ENCODE measurements at regions not wholly inside any gene's neighbourhood (a gene's known extent, or its start where the extent isn't known, plus 50 kb on each side); places are given as distances from the start of the nearest gene placed in this dataset.
"Not testable (repeated sequence)": the region's sequence is repeated elsewhere in the genome, so short reads cannot be mapped to it uniquely, and the experiment has no call there.

GRCh38 chr5:118366429-118366828 lies 621.9 kb downstream of the DTWD2 start:
- no peak for DNase-seq

DNA sequence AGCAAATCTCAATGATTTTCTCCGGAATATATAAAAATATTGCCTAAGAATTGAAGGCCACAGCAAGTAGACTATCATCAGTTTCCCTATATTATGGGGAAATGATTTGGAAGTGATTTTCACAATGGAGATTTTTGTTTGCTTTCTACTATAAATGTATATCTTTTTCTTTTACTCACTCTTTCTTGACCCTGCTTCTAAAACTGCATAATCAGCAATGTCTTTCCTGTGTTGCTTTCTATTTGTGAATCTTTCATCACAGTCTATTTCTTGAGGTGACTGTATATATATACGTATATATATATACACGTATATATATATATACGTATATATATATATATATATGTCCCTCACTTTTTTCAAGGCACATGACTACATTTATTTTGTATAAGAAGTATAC lies 622.6 kb downstream of the DTWD2 start:
- no peak for DNase-seq

DNA sequence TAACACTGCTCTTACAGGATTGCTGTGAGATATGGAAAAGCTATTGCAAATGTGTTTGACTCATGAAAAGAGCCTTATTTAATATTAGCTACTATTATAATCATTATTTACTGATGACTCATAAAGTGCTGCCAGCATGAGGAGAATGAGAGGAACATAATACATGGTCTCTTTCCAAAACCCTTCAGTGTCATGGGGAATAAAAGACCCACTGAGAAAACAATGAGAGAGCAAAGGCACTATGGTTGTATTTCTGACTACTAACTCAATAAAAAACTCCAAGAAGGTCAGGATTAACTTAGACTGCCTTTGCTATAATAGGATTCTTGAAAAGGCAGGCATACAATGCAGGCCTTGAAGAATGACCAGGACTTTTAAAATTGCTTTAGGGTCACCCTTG lies 633.5 kb downstream of the DTWD2 start:
- DNase-seq: no peak

GRCh38 chr5:118353970-118354369 lies 634.4 kb downstream of the DTWD2 start:
- no peak for DNase-seq

- no peak for DNase-seq
Observed at GRCh38 chr5:118336468-118336867, 651.9 kb downstream of the DTWD2 start.

GRCh38 chr5:118327389-118327788 lies 661.0 kb downstream of the DTWD2 start:
- DNase-seq: no peak

GRCh38 chr5:118326481-118327045 lies 661.8 kb downstream of the DTWD2 start:
- DNase-seq: no peak

GRCh38 chr5:118325931-118326330 lies 662.4 kb downstream of the DTWD2 start:
- DNase-seq: no peak

DNA sequence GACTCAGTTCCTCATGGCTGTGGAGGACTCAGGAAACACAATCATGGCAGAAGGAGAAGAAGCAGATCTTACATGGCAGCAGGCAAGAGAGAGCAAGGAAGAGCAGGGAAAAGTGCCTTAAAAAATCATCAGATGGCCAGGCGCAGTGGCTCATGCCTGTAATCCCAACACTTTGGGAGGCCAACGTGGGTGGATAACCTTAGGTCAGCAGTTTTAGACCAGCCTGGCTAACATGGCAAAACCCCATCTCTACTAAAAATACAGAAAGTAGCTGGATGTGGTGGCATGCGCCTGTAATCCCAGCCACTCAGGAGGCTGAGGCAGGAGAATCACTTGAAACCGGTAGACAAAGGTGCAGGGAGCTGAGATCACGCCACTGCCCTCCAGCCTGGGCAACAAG lies 664.6 kb downstream of the DTWD2 start:
- DNase-seq: not testable (repeated sequence)

DNA sequence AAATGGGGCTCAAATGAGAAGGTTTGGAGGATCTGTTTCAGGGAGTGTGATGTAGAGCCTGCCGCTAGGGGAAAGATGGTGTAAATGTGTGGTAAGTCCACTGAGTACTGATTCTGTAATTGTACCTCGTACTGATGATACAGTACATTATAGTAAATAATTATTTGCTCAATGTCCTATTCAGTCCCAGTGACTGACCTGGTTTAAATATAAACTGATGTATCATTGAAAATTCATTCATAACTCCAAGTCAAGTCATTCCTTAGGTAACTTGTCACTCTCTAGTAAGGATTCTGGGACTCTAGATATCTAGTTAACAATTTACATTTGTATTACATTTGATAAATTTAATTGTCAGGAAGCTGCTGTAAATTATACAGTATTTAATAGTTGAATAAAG lies 667.3 kb downstream of the DTWD2 start:
- no peak for DNase-seq

DNA sequence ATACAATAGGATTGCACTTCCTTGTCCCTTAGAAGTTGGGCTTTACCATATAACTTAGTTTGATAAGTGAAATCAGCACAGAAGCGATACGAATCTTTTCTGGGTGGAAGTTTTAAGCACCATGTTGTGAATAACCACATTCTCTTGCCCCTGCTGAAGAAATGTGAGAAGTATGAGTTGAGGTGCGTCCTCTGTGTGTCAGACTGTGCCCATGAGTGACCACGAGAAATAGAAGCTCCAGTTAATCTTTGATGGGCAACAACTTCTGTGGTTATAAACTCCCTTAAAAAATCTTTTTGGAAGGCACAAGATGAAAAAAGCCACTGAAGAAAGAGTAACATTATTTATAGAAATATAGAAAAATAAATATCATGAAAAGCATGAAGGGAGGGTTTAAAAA lies 668.2 kb downstream of the DTWD2 start:
- no peak for DNase-seq

GRCh38 chr5:118314931-118315330 lies 673.4 kb downstream of the DTWD2 start:
- DNase-seq: no peak

GRCh38 chr5:118311103-118311819 lies 677.1 kb downstream of the DTWD2 start:
- no peak for DNase-seq

DNA sequence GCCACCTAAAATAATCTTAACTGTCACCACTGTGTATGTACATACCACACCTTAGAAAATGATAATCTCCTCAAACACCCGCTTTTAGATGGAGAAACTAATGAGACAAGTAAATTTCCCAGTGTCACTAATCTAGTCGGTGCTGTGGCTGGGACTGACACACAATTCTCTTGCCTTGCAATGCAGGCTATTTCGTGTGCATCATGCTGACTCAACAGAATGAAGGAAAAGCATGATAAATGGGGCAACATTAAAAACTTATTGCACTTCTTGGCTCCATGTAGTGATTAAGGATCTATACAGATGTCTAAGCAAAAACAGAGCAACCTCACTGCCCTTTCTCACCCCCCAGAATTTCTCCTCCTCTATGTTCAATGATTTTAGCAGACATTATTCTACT lies 677.9 kb downstream of the DTWD2 start:
- no peak for DNase-seq

DNA sequence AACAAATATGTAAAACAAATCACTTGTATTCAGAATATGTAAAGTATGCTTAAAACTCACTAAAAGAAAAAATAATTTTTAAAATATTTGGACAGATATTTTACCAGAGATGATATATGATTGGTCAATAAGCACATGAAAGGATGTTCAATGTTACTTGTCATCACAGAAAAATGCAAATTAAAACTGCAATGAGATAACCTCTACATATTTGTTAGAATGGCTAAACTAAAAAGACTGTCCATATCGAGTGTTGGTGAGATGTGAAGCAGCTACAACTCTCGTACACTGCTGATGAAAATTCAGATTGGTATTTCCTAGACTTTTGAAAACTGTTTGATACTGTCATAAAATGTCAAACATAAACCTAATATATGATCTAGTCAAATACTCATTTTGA lies 685.1 kb downstream of the DTWD2 start:
- DNase-seq: no peak

- no peak for DNase-seq
Observed at GRCh38 chr5:118302786-118303185, 685.6 kb downstream of the DTWD2 start.

GRCh38 chr5:118301696-118302095 lies 686.7 kb downstream of the DTWD2 start:
- DNase-seq: no peak

DNA sequence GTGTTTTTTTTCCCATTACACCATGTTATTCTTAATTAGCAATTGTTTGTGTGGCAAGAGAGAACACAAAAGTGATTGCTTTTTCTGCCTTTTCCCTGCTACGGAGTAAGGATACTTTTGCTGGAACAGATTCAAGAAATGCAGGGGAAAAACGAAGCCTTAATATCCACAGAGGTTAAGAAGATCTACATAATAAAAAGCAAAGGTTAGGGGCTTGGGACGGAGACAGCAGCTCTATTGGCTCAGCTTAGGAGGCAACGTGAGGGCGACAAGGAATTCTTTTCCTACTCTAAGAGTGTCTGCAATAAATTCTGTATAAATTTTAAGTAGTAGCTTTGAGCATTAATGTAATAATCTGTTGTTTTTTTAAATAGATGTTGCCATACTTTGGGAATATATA lies 693.3 kb downstream of the DTWD2 start:
- DNase-seq: no peak

GRCh38 chr5:118293378-118293777 lies 695.0 kb downstream of the DTWD2 start:
- no peak for DNase-seq

DNA sequence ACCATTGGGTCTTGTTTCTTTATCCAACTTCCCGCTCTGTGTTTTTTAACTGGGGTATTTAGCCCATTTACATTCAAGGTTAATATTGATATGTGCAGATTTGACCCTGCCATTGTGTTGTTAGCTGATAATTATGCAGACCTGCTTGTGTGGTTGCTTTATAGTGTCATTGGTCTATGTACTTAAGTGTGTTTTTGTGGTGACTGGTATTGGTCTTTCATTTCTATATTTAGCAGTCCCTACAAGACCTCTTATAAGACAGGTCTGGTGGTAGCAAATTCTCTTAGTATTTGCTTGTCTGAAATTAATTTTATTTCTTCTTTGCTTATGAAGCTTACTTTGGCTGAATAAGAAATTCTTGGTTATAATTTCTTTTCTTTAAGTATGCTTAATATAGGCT lies 698.1 kb downstream of the DTWD2 start:
- no peak for DNase-seq

- DNase-seq: not testable (repeated sequence)
Observed at GRCh38 chr5:118284230-118284629, 704.1 kb downstream of the DTWD2 start.

DNA sequence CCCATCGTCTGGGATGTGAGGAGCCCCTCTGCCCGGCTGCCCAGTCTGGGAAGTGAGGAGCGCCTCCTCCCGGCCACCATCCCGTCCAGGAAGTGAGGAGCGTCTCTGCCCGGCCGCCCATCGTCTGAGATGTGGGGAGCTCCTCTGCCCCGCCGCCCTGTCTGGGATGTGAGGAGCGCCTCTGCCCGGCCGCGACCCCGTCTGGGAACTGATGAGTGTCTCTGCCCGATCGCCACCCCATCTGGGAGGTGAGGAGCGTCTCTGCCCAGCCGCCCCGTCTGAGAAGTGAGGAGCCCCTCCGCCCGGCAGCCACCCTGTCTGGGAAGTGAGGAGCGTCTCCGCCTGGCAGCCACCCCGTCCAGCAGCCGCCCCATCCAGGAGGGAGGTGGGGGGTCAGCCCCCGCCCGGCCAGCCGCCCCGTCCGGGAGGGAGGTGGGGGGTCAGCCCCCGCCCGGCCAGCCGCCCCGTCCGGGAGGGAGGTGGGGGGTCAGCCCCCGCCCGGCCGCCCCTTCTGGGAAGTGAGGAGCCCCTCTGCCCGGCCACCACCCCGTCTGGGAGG lies 705.8 kb downstream of the DTWD2 start:
- not testable (repeated sequence) for DNase-seq

DNA sequence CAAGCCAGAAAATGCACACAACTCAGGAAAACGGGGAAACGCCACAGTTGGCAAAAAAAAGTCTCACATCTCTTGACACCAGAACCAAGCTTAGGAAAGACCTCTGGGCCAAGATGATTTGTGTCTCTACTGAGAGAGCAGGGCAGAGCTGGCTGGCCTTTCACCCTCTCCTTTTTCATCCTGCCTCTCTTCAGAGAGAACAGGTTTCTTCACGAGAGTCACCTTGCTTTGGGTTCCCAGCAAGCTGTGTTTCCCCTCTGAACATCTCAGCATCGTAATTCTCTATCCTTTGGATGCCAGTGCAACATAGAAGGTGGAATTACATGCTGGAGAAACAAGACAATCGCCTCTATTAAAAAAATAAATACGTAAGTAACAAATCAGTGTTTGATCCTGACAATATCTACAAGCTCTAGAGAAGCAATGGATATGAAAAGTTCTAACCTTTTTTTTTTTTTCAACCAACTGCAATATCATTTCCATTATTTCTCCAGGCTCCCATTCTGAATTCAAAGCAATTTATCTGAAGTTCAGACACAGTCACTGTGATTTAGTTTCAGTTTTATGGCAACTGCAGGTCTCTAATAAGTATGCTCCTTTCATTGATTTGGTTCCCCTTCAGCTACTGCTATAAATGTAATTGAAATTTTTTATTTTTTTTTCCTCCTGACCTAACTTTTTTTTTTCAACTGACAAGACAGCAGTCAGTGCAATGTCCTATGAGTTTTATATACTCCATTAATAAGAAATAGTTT lies 708.6 kb downstream of the DTWD2 start:
- no peak for DNase-seq

DNA sequence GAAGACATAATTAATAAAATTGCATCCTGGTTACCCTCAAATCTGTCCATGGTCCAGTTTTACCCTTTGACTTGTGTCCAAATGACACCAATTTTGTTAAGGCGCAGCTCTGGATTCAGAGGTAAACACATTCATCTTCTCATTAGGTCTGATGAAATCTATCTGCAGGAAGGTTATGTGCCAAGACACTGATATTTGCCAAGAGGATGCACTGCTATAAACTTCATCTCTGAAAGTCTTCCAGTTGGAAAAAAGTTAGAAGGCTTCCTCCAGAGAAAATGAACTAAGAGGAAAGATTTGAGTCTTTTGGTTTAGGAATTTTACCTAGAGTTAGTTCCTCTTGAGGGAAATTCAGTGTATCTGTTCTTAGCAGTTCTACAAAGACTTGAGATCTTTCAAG lies 717.8 kb downstream of the DTWD2 start:
- DNase-seq: no peak

All from CD4-positive, alpha-beta T cell treated with Interleukin-1 beta for 1 hour (primary cell).